NCI-H1436 treated with DMSO at 0.1 percent for 48 hours (cell line): ENCODE measurements at regions not wholly inside any gene's neighbourhood (a gene's known extent, or its start where the extent isn't known, plus 50 kb on each side); places are given as distances from the start of the nearest gene placed in this dataset.
"Not testable (repeated sequence)": the region's sequence is repeated elsewhere in the genome, so short reads cannot be mapped to it uniquely, and the experiment has no call there.

ENCODE experiments used
- DNase-seq: peaks from one replicate; lab custom pipeline; 2025; lab: John Stamatoyannopoulos, UW

DNA sequence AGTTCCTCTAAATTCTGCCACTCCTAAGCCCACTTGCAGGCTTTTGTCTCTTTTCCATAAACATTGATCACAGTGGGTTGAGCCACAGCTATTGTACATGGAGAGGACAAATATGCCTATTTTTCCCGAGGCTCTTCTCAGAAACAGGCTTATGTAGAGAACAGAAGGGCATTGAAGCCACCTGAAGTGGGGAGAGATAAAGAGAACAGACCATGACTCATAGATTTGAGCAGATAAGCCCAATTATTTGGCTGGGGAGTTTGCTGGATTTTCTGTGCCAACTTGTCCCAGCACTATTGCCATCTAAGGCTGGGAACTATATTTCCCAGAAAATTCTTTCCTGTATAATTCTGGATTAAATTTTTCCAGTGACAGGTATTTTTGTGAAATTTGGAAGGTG lies 446.1 kb upstream of the RPS6KA3 start:
- no peak for DNase-seq

DNA sequence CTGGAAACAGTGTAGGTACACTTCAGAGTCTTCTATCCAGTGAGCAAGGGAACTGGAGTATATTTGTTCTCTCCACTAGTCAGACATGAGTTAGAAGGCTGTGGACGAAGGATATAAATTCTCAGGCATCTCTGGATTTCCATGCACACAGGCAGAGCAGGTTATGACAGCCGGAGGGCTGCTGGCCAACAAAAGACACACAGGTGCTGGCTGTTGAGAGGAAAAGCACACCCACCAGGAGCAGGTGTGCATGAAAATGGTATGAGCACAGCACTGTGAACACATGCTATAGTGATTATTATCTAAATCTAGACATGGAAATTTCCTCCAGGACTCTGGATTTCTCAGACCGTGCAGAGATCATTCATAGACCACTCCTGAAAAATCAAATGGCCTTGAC lies 444.7 kb upstream of the RPS6KA3 start:
- DNase-seq = no peak

GRCh38 chrX:20693078-20693477 lies 426.4 kb upstream of the RPS6KA3 start:
- no peak for DNase-seq

GRCh38 chrX:20686256-20686655 lies 419.5 kb upstream of the RPS6KA3 start:
- no peak for DNase-seq

GRCh38 chrX:20685652-20686051 lies 418.9 kb upstream of the RPS6KA3 start:
- DNase-seq = no peak

GRCh38 chrX:20681683-20682082 lies 415.0 kb upstream of the RPS6KA3 start:
- DNase-seq = no peak

DNA sequence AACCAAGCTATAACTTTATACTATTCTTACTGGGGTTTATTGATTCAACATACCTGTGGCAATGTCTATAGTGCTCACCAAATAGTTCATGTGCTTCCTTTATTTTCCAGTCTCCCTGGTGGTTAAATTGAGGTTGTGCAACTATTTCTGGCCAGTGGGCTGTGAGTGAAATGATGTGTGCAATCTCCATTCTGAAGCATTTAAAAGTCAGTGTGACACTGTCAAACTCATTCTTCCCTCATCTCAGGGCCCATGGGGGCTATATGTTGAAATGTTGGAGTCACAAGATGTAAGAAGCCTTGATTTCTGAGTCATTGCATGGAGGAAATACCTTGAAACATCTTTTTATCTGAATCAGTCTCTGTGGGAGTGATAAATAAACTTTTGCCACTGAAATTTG lies 414.3 kb upstream of the RPS6KA3 start:
- DNase-seq = no peak

DNA sequence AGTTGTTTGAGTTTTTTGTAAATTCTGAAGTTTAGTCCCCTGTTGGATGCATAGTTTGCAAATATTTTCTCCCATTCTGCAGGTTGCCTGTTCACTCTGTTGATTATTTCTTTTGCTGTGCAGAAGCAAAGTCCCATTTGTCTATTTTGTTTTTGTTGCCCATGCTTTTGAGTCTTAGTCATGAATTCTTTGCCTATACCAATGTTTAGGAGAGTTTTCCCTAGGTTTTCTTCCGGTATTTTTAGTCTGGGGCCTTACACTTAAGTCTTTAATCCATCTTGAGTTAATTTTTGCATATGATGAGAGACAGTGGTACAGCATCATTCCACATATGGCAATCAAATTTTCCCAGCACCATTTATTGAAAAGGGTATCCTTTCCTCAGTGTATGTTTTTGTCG lies 405.8 kb upstream of the RPS6KA3 start:
- DNase-seq = no peak

- DNase-seq = not testable (repeated sequence)
Observed at GRCh38 chrX:20671746-20672145, 405.0 kb upstream of the RPS6KA3 start.

DNA sequence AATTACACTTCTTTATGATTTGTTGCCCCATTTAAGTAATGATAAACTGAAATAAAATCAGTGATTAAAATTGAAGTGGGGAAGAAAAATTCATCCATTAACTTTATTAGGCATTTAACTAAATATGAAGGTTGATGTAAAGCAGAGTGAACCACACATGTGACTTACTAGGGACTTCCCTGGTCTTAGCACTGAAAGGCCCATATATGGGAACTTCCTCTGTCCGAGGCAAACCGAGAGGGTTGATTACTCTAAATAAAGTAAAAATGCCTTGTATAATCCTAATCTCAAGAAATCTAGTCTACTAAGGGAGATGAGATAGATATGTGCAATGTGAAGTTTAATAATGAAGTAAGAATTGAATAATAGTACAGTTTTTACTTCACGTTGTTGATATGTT lies 403.9 kb upstream of the RPS6KA3 start:
- no peak for DNase-seq

DNA sequence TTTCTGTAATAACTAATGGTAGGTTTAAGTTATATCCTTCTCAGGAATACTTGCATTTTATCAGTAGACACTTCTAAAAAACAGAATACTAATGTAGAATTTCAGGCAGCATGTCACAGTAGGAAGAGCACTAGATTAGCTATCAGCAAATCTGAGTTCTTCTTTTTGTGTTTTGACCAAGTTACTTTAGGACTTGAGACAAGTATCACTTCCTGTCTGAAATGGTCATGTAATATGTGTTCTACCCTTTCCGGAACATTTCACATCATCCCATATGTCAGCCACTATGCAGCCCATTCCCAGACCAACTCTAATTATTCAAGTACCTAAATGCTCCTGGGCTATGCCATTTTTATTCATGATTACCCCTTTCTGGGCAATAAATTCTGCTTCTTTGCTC lies 401.8 kb upstream of the RPS6KA3 start:
- DNase-seq = no peak

GRCh38 chrX:20666331-20666730 lies 399.6 kb upstream of the RPS6KA3 start:
- DNase-seq = no peak

DNA sequence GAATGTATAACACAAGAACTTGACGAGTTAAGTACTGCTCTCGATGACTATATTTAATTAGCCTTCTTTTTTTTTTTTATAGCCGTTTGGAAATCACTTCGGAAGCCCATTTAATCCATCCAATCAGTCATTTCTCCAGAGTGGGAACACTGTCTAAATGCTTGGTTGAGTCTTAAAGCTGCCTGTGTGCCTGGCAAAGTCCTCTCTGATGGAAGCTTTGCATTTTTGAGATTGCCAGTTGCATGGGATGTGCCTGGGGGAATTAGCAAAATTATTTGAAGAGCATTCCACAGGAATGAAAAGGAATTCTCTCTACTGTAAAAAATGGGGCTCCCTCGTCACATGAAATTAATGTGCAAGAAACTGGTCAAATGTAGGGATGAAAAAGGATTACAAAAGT lies 398.8 kb upstream of the RPS6KA3 start:
- no peak for DNase-seq

GRCh38 chrX:20664774-20665173 lies 398.1 kb upstream of the RPS6KA3 start:
- no peak for DNase-seq

DNA sequence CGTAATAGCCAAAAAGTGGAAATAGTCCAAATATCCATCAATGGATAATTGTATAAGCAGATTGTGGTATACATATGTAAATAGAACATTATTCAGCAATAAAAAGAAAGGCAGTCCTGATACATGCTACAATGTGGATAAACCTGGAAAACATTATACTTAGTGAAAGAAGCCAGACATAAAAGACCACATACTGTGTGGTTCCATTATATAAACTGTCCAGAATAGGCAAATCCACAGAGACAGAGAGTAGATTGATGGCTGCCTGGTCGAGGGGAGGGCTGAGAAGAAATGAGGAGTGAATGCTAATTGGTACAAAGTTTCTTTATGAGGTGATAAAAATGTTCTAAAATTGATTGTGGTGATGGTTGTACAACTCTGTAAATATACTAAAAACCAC lies 397.4 kb upstream of the RPS6KA3 start:
- no peak for DNase-seq

GRCh38 chrX:20663336-20663735 lies 396.6 kb upstream of the RPS6KA3 start:
- DNase-seq = no peak

DNA sequence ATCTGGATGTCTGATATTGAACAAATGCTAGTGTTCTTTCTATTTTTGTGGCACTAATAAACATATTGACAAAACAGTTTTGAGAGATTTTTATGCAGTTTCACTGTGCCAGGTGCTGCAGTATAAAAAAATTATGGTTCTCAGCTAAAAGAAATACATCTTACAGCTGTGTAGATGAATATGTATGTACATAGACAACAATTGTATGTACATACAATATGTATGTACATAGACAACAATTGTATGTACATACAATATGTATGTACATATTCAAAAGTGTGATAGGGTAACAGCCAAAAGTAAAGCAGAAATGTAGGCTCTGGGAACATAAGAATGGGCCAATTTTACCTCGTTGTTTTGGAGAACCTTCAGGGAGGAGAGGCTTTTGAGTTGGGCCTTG lies 390.0 kb upstream of the RPS6KA3 start:
- no peak for DNase-seq

DNA sequence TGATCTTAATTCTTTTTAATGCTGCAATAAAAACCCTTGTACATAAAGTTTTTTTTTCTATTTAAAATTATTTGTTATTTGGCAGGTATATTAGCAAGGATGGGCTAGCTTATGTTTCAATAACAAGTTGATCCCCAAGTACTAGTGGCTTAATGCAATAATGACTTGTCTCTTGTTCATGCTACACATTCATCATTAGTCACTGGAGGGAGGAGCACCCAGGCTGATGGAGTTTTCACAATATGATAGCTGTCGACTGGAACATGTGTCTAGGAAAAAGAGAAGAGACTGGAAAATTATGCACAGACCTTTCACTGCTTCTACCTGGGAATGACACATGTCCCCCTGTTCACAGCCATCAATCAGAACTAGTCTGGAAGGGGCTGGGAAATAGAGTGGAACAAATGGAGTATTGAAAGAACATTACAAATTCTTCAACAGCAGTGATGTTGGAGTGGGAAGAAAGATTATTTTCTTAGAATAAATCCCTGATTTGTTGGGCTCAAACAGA lies 387.9 kb upstream of the RPS6KA3 start:
- DNase-seq = no peak

GRCh38 chrX:20653070-20653469 lies 386.4 kb upstream of the RPS6KA3 start:
- DNase-seq = no peak

DNA sequence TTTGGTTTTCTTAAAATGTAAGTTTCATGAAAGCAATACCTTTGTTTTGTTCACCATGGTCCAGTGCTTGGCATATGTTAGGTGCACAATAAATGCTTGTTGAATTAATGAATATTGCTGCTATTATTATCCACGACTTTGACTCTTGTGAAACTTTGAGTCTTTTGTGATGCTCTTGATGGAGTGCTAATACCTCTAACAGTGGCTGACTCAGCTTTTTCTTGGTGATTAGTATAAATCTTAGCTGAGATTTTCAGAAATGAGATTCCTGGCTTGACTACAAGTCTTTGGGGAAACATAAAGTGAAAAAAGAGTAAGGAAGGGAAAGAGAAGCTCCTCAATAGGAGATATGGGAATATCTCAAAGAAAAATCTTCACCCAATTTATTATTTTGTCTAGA lies 375.2 kb upstream of the RPS6KA3 start:
- DNase-seq = no peak

DNA sequence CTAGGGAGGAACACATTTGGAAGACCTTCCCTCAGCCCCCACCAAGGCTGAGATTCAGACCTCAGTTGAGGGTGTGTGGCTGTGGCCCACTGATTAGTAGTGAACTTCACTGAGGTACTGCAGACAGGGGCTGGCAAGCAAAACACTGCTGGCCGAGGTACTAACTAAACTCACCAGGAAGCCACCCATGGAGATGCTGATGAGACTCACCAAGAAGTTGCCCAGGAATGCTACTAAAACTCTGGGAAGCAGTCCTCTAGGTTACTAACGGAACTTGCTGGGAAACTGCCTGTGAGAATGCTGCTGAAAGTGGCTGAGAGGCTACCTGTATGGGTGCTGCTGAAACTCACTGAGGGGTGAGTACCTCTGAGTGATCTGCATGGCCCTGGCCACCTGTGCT lies 372.4 kb upstream of the RPS6KA3 start:
- no peak for DNase-seq

DNA sequence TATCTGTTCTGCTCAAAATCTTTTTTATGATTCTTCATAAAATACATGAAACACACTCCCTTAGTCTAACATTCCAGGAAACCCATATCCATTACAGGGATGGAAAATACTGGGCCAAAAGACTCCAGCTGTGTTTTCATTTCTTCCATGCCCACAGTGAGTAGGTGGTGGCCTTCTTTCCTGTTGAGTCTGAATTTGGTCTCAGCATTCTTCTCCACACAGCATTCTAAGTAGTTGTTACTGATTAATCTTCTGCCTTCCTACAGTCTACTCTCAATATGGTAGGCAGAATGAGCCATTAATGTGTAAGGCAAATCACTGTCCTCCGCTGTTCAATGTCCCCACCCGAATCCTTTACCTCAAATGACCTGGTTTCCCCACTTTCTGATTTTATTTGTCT lies 370.6 kb upstream of the RPS6KA3 start:
- DNase-seq = no peak

- no peak for DNase-seq
Observed at GRCh38 chrX:20633451-20633850, 366.7 kb upstream of the RPS6KA3 start.

GRCh38 chrX:20623448-20623847 lies 356.7 kb upstream of the RPS6KA3 start:
- no peak for DNase-seq

GRCh38 chrX:20620306-20620705 lies 353.6 kb upstream of the RPS6KA3 start:
- no peak for DNase-seq
